ENCODE measurements at regions not wholly inside any gene's neighbourhood (a gene's known extent, or its start where the extent isn't known, plus 50 kb on each side); places are given as distances from the start of the nearest gene placed in this dataset.
A peak's percentile ranks its signal among the peaks of the same experiment; 100 is the strongest.

DNA sequence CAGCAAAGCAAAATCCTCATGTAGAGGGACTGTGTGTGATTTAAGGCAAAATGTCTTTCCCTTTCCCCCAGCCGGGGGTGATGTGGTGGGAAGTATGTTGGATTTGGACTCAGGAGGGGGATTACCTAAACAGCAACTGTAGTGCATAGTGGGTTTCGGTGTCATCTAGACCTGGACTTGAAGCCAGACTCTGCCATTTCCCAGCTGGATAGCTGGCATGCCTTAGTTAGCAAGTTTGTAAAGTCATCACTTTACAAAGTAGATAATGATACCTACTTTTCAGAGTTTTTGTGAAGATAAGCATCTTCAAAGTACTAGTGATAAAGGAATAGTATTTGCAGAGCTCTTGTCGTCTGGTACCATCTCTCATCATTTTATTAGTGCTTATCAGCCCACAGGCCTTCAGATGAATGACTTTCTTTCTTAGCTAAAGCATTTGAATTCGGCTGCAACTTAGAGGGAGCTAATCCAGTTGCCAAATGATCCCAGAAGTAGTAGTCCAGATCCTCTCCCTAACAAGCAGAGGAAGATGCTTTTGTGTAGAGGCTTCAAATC lies 56.2 kb upstream of the ROR1 start:
- Histone ChIP-seq H2BK120ac (ENCODE audit: low read depth, low read length) (no peak overlapping the region), H3K4ac (ENCODE audit: low read depth, low read length) (no peak overlapping the region), H3K4me1 (ENCODE audit: control insufficient read depth, low read depth, low read length) (peaks cover 7% of the 10 kb centered on the region), H3K79me1 (ENCODE audit: low read length) (no peaks in the 10 kb centered on the region), H3K27me3 (ENCODE audit: insufficient read depth, low read length, poor library complexity) (no peaks in the 10 kb centered on the region), H4K8ac (ENCODE audit: low read depth, low read length) (no peak overlapping the region), H4K5ac (ENCODE audit: low read length) (no peak overlapping the region), H2BK15ac (replicated peaks; ENCODE audit: low read depth) (no peak overlapping the region), H3K4me2 (ENCODE audit: low read length) (no peak overlapping the region), H3K4me3 (ENCODE audit: low read length) (no peak overlapping the region), H3K36me3 (ENCODE audit: control insufficient read depth, insufficient read depth, low read length) (no peaks in the 10 kb centered on the region), H3K27ac (ENCODE audit: low read depth, low read length) (no peak overlapping the region), H3K79me2 (ENCODE audit: control insufficient read depth, insufficient read depth, low read length) (no peaks in the 10 kb centered on the region), H3K56ac (ENCODE audit: low read length) (no peak overlapping the region), H2BK5ac (ENCODE audit: low read length) (no peak overlapping the region), H3K9ac (ENCODE audit: low read length) (no peak overlapping the region), H3K23ac (ENCODE audit: low read length) (no peak overlapping the region), H3K18ac (ENCODE audit: low read length) (no peak overlapping the region), H2AK5ac (ENCODE audit: low read length) (no peak overlapping the region)
- DNase-seq, result peak; percentile 56
- no CpG with 5 or more reads among the region's 4 CpGs for WGBS (ENCODE audit: extremely low coverage, insufficient coverage, low lambda C conversion rate)

DNA sequence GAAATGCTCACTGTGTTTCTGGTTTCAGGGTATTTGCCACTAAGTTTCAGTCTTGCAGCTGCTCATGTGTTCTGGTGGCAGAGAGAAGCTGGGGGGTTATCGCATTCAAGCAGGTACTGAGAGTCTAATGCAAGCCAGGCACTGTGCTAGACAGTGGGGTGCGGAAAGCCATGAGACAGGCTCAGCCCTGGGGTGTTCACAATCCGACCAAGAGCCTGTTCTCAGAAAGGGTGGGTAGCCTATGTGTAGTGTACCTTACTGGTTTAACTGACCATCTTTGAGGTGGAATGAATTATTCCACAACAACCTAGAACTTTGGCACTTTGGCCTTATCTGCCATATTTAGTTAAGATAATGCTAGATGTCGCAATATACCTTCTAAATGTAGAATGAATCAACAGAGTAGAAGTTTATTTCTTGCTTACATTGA lies 55.3 kb upstream of the ROR1 start:
- H3K4me1 ChIP-seq (ENCODE audit: control insufficient read depth, low read depth, low read length), result peaks cover 7% of the 10 kb centered on the region
- no CpG with 5 or more reads among the region's 4 CpGs for WGBS (ENCODE audit: extremely low coverage, insufficient coverage, low lambda C conversion rate)
- no peaks in the 10 kb centered on the region for H3K79me2 ChIP-seq (ENCODE audit: control insufficient read depth, insufficient read depth, low read length)
- H3K27me3 ChIP-seq (ENCODE audit: insufficient read depth, low read length, poor library complexity), result no peaks in the 10 kb centered on the region
- no peak overlapping the region for H3K23ac ChIP-seq (ENCODE audit: low read length)
- H3K4me3 ChIP-seq (ENCODE audit: low read length), result no peak overlapping the region
- peak overlapping the region; percentile 94 for H2AK5ac ChIP-seq (ENCODE audit: low read length)
- H2BK120ac ChIP-seq (ENCODE audit: low read depth, low read length), result no peak overlapping the region
- peak overlapping the region; percentile 75 for H3K4ac ChIP-seq (ENCODE audit: low read depth, low read length)
- H4K5ac ChIP-seq (ENCODE audit: low read length), result no peak overlapping the region
- no peak overlapping the region for H2BK15ac ChIP-seq (replicated peaks; ENCODE audit: low read depth)
- H3K4me2 ChIP-seq (ENCODE audit: low read length), result no peak overlapping the region
- H3K27ac ChIP-seq (ENCODE audit: low read depth, low read length), result no peak overlapping the region
- H3K18ac ChIP-seq (ENCODE audit: low read length), result peak overlapping the region; percentile 56
- no peak overlapping the region for H3K9ac ChIP-seq (ENCODE audit: low read length)
- no peaks in the 10 kb centered on the region for H3K79me1 ChIP-seq (ENCODE audit: low read length)
- peak overlapping the region; percentile 57 for H2BK5ac ChIP-seq (ENCODE audit: low read length)
- H3K56ac ChIP-seq (ENCODE audit: low read length), result peak overlapping the region; percentile 62
- DNase-seq, result peak; percentile 8
- H4K8ac ChIP-seq (ENCODE audit: low read depth, low read length), result no peak overlapping the region
- H3K36me3 ChIP-seq (ENCODE audit: control insufficient read depth, insufficient read depth, low read length), result no peaks in the 10 kb centered on the region

DNA sequence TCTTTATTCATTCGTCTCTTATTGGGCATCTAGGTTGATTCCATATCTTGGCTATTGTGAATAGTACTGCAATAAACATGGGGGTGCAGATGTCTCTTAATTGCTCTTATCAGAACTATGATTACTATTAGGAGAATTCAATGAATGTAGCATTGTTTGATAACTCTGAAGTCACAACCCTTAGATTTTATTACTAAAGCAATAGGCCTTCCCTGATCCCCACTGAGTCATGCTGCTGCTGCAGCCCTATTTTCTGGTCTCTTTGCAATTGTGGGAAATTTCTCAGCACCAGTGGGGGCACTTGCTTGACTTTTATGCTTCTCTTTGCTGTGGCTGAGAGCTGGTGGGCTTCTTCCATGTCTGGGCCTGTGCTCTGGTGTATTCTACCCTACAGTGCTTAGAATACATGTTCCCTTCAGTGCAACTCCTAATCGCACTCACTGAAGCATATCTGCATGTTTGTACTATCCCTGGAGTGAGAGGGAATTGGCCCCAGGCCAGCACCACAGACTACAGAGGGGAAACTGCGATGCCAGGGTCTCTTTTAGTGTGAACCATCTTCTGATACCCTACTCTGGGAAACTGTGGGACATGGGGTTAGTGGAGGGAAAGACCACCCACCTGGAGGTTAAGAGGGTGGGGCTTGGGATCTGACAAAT lies 52.2 kb upstream of the ROR1 start:
- Histone ChIP-seq H2BK5ac (ENCODE audit: low read length) (no peak overlapping the region), H3K79me1 (ENCODE audit: low read length) (no peaks in the 10 kb centered on the region), H3K4me3 (ENCODE audit: low read length) (no peak overlapping the region), H3K27ac (ENCODE audit: low read depth, low read length) (no peak overlapping the region), H3K27me3 (ENCODE audit: insufficient read depth, low read length, poor library complexity) (no peaks in the 10 kb centered on the region), H4K8ac (ENCODE audit: low read depth, low read length) (no peak overlapping the region), H3K23ac (ENCODE audit: low read length) (no peak overlapping the region), H3K18ac (ENCODE audit: low read length) (no peak overlapping the region), H3K9ac (ENCODE audit: low read length) (no peak overlapping the region), H2AK5ac (ENCODE audit: low read length) (no peak overlapping the region), H3K36me3 (ENCODE audit: control insufficient read depth, insufficient read depth, low read length) (no peaks in the 10 kb centered on the region), H3K4me2 (ENCODE audit: low read length) (no peak overlapping the region), H3K56ac (ENCODE audit: low read length) (no peak overlapping the region), H2BK120ac (ENCODE audit: low read depth, low read length) (no peak overlapping the region), H3K79me2 (ENCODE audit: control insufficient read depth, insufficient read depth, low read length) (no peaks in the 10 kb centered on the region), H4K5ac (ENCODE audit: low read length) (no peak overlapping the region), H2BK15ac (replicated peaks; ENCODE audit: low read depth) (no peak overlapping the region), H3K4me1 (ENCODE audit: control insufficient read depth, low read depth, low read length) (peaks cover 7% of the 10 kb centered on the region), H3K4ac (ENCODE audit: low read depth, low read length) (no peak overlapping the region)
- no CpG with 5 or more reads among the region's 3 CpGs for WGBS (ENCODE audit: extremely low coverage, insufficient coverage, low lambda C conversion rate)
- DNase-seq, result no peak

DNA sequence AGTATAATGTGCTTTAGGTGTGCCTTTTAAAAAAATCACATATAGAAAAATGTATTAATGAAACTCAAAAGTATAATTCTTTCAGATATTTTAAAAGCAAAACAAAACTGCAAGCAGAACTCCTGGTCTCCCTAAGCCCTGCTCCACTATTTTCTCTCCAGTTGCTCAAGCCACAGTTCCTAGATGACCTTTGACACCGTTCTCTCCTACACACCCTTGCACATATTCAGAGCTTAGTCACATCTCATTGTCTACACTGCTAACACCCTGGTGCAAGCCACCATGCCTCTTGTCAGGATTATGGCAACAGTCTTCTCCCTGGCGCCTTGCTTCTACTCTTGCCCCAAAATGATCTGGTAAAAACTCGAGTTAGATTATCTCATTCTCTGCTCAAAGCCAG lies 50.2 kb upstream of the ROR1 start:
- Histone ChIP-seq H3K4me2 (ENCODE audit: low read length) (no peak overlapping the region), H2BK15ac (replicated peaks; ENCODE audit: low read depth) (no peak overlapping the region), H3K56ac (ENCODE audit: low read length) (no peak overlapping the region), H3K27ac (ENCODE audit: low read depth, low read length) (no peak overlapping the region), H3K9ac (ENCODE audit: low read length) (no peak overlapping the region), H3K4me1 (ENCODE audit: control insufficient read depth, low read depth, low read length) (peaks cover 4% of the 10 kb centered on the region), H4K8ac (ENCODE audit: low read depth, low read length) (no peak overlapping the region), H4K5ac (ENCODE audit: low read length) (no peak overlapping the region), H3K23ac (ENCODE audit: low read length) (no peak overlapping the region), H3K27me3 (ENCODE audit: insufficient read depth, low read length, poor library complexity) (no peaks in the 10 kb centered on the region), H3K79me2 (ENCODE audit: control insufficient read depth, insufficient read depth, low read length) (no peaks in the 10 kb centered on the region), H3K18ac (ENCODE audit: low read length) (no peak overlapping the region), H2AK5ac (ENCODE audit: low read length) (no peak overlapping the region), H3K79me1 (ENCODE audit: low read length) (no peaks in the 10 kb centered on the region), H3K36me3 (ENCODE audit: control insufficient read depth, insufficient read depth, low read length) (no peaks in the 10 kb centered on the region), H2BK120ac (ENCODE audit: low read depth, low read length) (no peak overlapping the region), H3K4me3 (ENCODE audit: low read length) (no peak overlapping the region), H2BK5ac (ENCODE audit: low read length) (no peak overlapping the region), H3K4ac (ENCODE audit: low read depth, low read length) (no peak overlapping the region)
- no peak for DNase-seq
- WGBS (ENCODE audit: extremely low coverage, insufficient coverage, low lambda C conversion rate), result no CpG with 5 or more reads among the region's 3 CpGs

Data from mesendoderm (in vitro differentiated cells).